ENCODE measurements at regions not wholly inside any gene's neighbourhood (a gene's known extent, or its start where the extent isn't known, plus 50 kb on each side); places are given as distances from the start of the nearest gene placed in this dataset.

GRCh38 chr9:99594056-99594780 lies 227.5 kb upstream of the NR4A3 start:
- no peak for TF ChIP-seq CREB1 (IDR thresholded peaks at IDR 0.05)
- TF ChIP-seq CTCF (IDR thresholded peaks at IDR 0.05; ENCODE audit: control extremely low read depth in 1 of 3, insufficient read depth in 1 of 3, low read depth in 1 of 3, low read length in 3 of 3) = no peak
- TF ChIP-seq POLR2A (IDR thresholded peaks at IDR 0.05; ENCODE audit: control extremely low read depth in 1 of 2, low read depth in 2 of 2, low read length in 2 of 2) = no peak
- no peak for TF ChIP-seq HDAC6 (IDR thresholded peaks at IDR 0.05; ENCODE audit: low read depth, low read length)
- TF ChIP-seq POLR2AphosphoS5 (IDR thresholded peaks at IDR 0.05; ENCODE audit: low read depth, low read length) = no peak
- no peak for TF ChIP-seq RFX5 (IDR thresholded peaks at IDR 0.05; ENCODE audit: borderline replicate concordance, low read depth, low read length)
